ENCODE measurements at regions not wholly inside any gene's neighbourhood (a gene's known extent, or its start where the extent isn't known, plus 50 kb on each side); places are given as distances from the start of the nearest gene placed in this dataset.

- TF ChIP-seq CTCF (IDR thresholded peaks at IDR 0.05), result no peak
- TF ChIP-seq POLR2A (IDR thresholded peaks at IDR 0.05), result no peak
These were observed 51.7 kb upstream of the SOD1 start for GRCh38 chr21:31607791-31608190.
